ENCODE measurements at regions not wholly inside any gene's neighbourhood (a gene's known extent, or its start where the extent isn't known, plus 50 kb on each side); places are given as distances from the start of the nearest gene placed in this dataset.

- TF ChIP-seq POLR2A (IDR thresholded peaks at IDR 0.05) (no peak), POLR2AphosphoS5 (IDR thresholded peaks at IDR 0.05) (no peak)
- TF ChIP-seq, protein P1, sequence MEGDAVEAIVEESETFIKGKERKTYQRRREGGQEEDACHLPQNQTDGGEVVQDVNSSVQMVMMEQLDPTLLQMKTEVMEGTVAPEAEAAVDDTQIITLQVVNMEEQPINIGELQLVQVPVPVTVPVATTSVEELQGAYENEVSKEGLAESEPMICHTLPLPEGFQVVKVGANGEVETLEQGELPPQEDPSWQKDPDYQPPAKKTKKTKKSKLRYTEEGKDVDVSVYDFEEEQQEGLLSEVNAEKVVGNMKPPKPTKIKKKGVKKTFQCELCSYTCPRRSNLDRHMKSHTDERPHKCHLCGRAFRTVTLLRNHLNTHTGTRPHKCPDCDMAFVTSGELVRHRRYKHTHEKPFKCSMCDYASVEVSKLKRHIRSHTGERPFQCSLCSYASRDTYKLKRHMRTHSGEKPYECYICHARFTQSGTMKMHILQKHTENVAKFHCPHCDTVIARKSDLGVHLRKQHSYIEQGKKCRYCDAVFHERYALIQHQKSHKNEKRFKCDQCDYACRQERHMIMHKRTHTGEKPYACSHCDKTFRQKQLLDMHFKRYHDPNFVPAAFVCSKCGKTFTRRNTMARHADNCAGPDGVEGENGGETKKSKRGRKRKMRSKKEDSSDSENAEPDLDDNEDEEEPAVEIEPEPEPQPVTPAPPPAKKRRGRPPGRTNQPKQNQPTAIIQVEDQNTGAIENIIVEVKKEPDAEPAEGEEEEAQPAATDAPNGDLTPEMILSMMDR (IDR thresholded peaks at IDR 0.05) = peak in 1 of 7 experiments; percentile 15
Measured at GRCh38 chr10:90148116-90148855, 446.9 kb downstream of the KIF20B start.
